Astrocyte of the cerebellum (primary cell): ENCODE measurements at regions not wholly inside any gene's neighbourhood (a gene's known extent, or its start where the extent isn't known, plus 50 kb on each side); places are given as distances from the start of the nearest gene placed in this dataset.

Experiments
- DNase-seq: peaks from one replicate; pipeline ENCODE4 v3.0.0-alpha.2; 2011; ENCODE audit warnings: low read depth
- H3K4me3 ChIP-seq: 2 replicates; pipeline ENCODE4 v1.5.1; 2011; ENCODE audit warnings: mild to moderate bottlenecking, low read depth, low read length, moderate library complexity
- in situ Hi-C: cut with HindIII; loops from 2 replicates; pipeline ENCODE4 v1.10.0; 2017; ENCODE audit warnings: low sequenced_read_pairs
- TF ChIP-seq, protein P1 (sequence below): IDR thresholded peaks from 2 replicates; pipeline ENCODE4 v1.5.1; 2012; ENCODE audit warnings: low read length, low read depth, moderate library complexity, mild to moderate bottlenecking; ENCODE audit errors: missing control alignments

- DNase-seq: no peak
- in situ Hi-C loops: no loop called here
- H3K4me3 ChIP-seq: no peak overlapping the region
- TF ChIP-seq, protein P1, sequence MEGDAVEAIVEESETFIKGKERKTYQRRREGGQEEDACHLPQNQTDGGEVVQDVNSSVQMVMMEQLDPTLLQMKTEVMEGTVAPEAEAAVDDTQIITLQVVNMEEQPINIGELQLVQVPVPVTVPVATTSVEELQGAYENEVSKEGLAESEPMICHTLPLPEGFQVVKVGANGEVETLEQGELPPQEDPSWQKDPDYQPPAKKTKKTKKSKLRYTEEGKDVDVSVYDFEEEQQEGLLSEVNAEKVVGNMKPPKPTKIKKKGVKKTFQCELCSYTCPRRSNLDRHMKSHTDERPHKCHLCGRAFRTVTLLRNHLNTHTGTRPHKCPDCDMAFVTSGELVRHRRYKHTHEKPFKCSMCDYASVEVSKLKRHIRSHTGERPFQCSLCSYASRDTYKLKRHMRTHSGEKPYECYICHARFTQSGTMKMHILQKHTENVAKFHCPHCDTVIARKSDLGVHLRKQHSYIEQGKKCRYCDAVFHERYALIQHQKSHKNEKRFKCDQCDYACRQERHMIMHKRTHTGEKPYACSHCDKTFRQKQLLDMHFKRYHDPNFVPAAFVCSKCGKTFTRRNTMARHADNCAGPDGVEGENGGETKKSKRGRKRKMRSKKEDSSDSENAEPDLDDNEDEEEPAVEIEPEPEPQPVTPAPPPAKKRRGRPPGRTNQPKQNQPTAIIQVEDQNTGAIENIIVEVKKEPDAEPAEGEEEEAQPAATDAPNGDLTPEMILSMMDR: no peak
Measured at GRCh38 chr1:118698911-118699310, 289.2 kb downstream of the TBX15 start.

- DNase-seq: no peak
- in situ Hi-C loops: no loop called here
- TF ChIP-seq, protein P1: no peak
- no peak overlapping the region for H3K4me3 ChIP-seq
Measured at GRCh38 chr1:118692143-118692542, 296.0 kb downstream of the TBX15 start.

DNA sequence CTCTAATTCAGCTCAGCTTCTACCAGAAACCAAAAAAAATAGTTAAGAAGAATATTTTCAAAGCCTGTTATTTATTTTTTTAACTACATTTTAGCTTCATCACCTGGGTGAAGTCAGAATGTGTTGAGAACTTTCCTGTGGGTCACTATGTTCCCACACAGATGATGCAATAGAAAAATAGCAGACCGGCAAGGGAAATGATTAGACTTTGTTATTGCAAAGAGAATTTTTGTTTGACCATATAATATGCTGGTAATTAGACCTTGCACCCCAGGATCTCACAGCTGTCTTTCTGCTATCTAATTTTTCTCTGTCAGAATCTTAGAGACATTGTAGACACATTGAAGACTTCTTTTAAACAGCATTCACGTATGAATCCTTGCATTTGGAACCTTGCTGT, 299.3 kb downstream of the TBX15 start:
- no peak overlapping the region for H3K4me3 ChIP-seq
- no peak for DNase-seq
- TF ChIP-seq, protein P1: no peak
- in situ Hi-C loops: no loop called here

DNA sequence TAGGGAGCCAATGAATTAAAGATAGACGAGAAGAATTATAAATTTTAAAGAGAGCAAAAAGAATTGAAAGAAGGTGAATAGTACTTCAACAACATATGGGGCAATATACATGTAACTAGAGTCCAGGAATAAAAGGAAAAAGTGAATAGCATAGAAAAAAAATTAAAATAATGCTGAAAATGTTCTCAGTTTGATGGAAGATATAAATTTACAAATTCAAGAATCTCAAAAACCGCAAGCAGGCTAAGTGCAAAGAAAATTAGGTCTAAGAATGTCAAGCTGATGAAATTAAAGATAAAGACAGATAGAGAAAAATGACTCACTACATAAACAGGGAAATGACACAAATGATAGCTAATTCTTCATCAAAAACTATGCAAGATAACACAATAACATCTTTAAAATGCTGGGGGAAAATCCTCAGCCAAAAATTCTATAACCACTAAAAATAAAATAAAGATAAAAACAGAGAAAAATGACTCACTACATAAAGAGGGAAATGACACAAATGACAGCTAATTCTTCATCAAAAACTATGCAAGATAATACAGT, 326.3 kb downstream of the TBX15 start:
- DNase-seq: no peak
- H3K4me3 ChIP-seq: no peak overlapping the region
- TF ChIP-seq, protein P1: no peak
- in situ Hi-C loops: no loop called here

DNA sequence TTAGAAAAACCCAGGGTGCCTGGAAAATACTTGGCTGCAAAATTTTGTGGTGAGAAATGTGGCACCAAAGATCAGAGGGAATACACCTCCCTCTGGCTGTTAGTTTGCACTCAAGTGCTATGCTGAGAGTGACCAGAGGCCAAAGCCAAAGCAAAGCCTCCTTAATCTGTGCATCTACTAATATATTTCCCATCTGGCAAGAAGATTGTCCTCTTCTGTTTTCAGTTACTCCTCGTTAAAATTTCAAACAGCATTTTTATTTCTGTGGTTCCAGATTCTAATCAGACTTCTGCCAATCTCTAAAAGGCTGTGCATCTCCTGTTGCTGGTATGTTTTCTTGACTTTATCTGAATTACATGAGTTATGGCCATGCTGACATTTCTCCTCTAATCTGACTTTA, 327.4 kb downstream of the TBX15 start:
- in situ Hi-C loops: no loop called here
- H3K4me3 ChIP-seq: no peak overlapping the region
- TF ChIP-seq, protein P1: no peak
- DNase-seq: no peak

- in situ Hi-C loops: no loop called here
- TF ChIP-seq, protein P1: no peak
- DNase-seq: no peak
- H3K4me3 ChIP-seq: no peak overlapping the region
Measured at GRCh38 chr1:118659646-118660045, 328.5 kb downstream of the TBX15 start.

GRCh38 chr1:118650107-118650807, 337.9 kb downstream of the TBX15 start:
- no peak overlapping the region for H3K4me3 ChIP-seq
- TF ChIP-seq, protein P1: no peak
- in situ Hi-C loops: no loop called here
- DNase-seq: no peak
